Jurkat, Clone E6-1 (cell line): ENCODE measurements at regions not wholly inside any gene's neighbourhood (a gene's known extent, or its start where the extent isn't known, plus 50 kb on each side); places are given as distances from the start of the nearest gene placed in this dataset.
"Not testable (repeated sequence)": the region's sequence is repeated elsewhere in the genome, so short reads cannot be mapped to it uniquely, and the experiment has no call there.

Source experiments
- DNase-seq: peaks from one replicate; pipeline ENCODE4 v3.0.0-alpha.2; 2011; ENCODE audit warnings: low read depth, low spot score
- H3K4me3 ChIP-seq: 2 replicates; pipeline ENCODE4 v1.5.1; 2011; ENCODE audit warnings: mild to moderate bottlenecking, low read length, control low read depth, moderate library complexity

DNA sequence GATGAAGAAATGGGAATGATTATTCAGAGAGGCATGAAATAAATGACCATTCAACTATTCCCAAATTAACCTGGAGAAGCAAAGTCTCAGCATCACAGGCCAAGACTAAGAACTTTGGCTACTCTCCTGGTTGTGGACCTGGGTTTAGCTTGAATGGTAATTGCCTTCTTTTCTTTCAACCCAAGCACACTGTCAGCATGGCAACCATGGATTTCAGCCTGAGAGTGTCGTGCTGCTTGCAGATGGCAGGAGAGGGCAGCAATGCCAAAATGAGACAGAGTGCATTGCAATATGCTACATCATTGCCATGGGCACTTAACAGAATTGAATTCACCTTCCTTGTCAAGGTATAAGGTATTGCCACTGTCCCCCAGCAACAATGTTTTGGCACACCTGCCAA, 767.2 kb downstream of the REEP3 start:
- no peak overlapping the region for H3K4me3 ChIP-seq
- DNase-seq: no peak

DNA sequence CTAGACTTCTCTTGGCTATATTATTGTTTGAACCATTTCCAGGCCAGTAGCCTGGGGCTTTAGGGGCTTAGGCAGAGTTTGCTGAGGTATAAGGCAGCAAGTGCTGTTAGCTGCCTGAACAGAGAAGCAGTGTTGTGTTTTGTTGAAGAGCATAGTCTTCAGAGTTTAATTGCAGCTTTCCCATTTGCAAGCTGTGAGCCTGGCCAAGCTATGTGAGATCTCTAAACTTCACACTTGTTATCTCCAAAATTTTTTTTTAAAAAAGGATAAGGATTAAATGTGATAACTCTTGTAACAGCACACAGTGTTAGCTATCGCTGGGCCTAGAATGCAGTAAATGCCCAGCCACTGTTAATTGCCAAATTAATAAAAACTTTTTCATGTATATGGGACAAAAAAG, 782.4 kb downstream of the REEP3 start:
- no peak for DNase-seq
- no peak overlapping the region for H3K4me3 ChIP-seq

DNA sequence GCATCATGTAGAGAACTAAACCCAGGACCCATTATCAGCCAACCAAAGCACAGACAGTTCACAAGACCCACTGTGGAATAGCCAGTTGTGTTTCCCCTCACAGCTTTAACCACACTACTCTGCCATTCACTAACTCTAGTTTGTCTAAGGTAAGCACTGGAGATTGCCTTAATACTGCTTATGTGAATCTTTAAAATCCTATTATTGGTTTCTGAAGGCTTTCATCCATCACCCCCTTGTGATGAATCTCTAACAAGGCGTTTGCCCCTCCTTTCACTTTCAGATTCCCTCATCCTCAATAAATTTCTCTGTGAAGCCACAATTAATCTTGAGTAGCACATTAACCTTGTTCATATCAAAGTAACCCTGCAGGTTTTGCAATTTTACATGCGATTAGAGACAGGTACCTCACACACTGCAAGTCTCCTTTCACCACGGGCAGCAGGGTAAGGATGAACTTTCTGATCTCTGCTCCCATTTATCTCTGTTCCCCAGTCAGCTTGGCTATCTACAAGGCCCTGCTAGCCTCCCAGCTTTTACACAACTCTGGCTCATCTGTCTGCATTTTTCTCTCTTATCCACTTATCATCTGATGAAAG, 785.6 kb downstream of the REEP3 start:
- no peak for DNase-seq
- no peak overlapping the region for H3K4me3 ChIP-seq

DNA sequence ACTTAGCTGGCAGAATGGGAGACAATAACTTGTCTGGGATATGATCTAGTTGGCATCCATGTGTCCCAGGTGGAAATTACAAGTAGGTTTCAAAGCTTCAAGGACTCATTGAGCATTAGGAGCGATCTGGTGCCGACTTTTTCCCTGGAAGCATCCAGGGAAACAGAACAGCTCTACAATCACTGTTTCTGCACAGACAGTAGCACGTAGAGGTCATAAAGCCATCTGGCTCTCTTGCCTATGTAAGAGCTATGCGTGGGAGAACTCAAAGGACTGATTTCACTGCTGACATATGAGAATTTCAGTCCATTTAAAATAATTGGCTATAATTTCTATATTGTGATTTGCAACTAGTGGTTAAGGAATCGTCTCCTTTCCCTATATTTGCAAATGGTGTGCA, 791.7 kb downstream of the REEP3 start:
- DNase-seq: no peak
- H3K4me3 ChIP-seq: no peak overlapping the region

DNA sequence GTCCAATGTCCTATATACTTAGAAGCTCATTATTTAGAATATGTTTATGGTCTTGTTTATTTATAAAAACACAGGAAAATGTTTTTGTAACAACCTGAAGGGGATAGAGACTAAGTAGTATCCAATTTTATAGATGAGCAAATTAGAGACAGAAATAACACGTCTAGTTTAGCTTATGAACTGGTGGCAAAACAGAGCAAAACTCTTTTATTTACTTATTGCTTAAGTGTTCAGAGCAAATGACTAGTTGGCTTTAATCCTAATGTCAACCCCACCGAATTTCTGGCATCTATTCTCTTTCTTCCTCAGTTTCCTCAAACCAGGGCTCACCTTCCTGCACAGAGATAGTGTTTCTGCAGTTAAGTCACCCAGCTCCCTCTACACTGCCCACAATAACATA, 792.8 kb downstream of the REEP3 start:
- H3K4me3 ChIP-seq: no peak overlapping the region
- no peak for DNase-seq

DNA sequence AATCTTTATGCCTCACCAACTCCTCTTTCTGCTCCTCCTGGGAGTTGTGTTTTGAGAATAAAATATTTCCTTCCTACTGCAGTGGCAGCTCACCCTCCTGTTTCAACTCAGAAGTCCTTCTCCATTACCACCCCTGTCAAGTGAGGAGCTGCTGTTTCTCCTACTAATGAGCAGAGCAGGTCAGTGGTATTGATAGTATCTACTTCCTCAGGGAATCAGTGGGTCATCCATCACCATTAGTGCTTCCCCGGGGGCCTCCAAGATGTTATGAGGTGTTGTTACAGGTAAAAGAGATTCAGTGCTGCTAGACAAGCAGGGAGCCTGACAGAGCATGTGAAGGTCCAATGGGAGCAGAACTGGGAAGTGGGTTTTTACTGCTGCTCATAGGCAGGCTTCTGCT, 795.2 kb downstream of the REEP3 start:
- H3K4me3 ChIP-seq: no peak overlapping the region
- no peak for DNase-seq

DNA sequence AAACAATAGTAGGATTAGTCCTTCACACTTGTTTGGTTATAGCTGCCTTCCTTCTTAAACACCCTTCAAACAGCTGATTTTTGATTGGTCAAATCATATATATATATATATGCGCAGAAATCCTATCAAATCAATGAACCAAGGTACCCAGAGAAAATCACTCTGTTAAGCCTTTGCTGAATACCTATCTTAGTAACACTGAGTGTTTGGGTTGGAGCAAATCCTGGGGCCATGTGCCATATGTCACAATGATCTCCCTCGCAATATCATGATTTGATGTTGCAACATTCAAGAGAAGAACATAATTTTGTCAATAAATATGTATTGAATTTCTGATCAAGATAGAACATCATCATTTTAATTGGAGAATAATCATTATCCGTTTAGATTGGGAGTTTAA, 795.6 kb downstream of the REEP3 start:
- no peak for DNase-seq
- H3K4me3 ChIP-seq: no peak overlapping the region

DNA sequence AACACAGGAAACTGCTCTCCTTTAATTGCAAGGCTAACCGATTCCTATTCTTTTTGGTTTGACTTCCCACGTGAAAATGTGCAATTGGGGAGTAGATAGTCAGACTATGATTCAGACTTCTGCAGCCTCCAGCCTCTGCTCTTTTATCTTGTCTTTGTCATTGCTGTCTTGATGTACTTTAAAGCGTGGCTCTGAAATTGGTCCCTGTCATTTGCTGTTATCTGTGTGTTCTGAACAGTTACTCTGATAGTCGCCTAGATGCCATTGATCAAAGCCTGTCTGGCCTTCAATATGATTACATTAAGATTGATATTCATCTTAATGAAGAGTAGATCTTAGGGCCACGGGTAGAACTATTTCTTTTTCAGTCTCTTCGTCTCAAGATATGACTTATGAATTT, 799.2 kb downstream of the REEP3 start:
- DNase-seq: no peak

DNA sequence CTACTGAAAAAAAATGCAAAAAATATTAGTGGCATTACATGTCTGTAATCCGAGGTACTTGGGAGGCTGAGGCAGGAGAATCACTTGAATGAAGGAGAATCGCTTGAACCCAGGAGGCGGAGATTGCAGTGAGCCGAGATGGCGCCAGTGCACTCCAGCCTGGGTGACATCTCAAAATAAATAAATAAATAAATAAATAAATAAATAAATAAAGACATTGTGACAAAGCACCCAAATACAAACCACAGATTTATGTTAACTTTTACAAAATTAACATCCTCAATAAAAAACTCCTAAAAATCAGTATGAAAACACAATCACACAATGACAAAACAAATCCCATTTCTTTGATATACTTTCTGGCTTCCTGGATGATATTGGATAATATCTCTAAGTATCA, 808.3 kb downstream of the REEP3 start:
- DNase-seq: no peak
- H3K4me3 ChIP-seq: no peak overlapping the region

More for the DNA sequence above, 799.2 kb downstream of the REEP3 start:
- H3K4me3 ChIP-seq: no peak overlapping the region

DNA sequence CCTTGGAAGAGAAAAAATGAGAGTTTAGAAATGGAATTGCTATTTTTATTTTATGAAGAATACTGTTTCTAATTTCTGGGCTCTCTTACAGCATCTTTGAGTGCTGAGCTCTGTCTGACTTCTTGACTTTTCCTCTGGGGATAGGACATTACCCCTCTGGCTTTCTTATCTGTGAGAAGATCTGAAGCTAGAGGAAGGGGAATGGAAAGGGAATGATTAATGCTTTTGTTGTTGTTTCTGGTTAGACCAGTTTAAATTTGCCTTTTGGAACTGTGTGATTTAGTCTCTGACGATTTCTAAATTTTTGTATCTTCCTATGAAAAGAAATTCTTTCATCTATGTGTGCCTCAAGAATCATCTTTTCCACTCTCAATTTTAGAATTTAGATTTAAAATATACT, 811.4 kb downstream of the REEP3 start:
- DNase-seq: no peak
- H3K4me3 ChIP-seq: no peak overlapping the region

DNA sequence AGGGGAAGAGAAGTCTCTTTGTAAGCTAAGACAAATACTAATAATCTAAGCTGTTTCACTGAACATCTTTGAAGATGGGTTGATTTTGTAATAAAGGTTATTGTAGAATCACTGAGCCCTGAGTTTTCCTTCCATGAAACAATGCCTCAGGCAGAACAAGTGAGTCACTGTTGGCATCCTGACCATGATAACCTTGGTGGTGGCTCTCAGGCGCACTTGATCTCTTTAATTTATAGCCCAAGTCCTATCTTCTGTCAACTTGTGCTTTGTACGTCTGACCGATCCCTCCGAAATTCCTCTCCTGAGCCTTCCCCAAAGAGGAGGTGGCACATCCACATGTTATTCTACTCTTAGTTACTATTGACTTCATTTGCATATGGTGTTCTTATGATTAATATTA, 812.9 kb downstream of the REEP3 start:
- no peak for DNase-seq
- H3K4me3 ChIP-seq: no peak overlapping the region

DNA sequence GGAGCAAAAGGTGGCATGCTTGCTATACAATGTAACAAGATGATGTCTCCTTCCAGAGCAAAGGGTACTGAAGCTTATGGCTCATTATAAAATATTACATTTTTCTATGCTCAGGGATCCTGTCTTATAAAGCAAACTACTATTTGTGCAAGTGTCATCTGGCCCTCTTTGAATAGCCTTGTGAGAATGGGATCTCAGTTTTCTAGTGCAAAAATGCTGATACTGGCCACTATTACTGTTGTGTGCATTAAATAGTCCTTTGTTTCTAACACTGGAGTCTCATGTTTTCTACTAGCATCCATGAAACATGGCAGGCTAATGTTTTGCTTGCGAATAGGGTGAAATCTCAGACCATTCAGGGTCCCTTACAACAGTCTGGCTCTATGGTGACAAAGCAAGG, 823.0 kb downstream of the REEP3 start:
- DNase-seq: no peak
- no peak overlapping the region for H3K4me3 ChIP-seq

DNA sequence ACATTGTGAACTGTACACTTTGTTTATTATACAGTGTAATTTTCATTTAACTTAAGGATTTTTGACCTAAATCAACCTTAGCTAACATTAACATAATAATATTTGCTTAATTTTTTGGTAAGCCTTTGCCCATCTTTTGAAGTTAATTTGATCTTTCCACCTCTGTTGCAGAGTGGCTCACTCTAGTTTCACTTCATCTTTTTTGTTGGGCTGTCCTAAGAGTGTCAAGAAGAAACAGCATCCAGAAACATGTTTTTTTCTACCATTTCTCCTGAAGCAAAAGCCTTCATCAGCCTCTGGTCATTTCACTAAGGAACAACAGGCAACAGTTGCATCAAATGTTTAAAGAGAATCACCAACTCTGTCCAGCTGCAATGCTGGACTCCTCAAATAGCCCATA, 824.7 kb downstream of the REEP3 start:
- no peak for DNase-seq
- H3K4me3 ChIP-seq: no peak overlapping the region

DNA sequence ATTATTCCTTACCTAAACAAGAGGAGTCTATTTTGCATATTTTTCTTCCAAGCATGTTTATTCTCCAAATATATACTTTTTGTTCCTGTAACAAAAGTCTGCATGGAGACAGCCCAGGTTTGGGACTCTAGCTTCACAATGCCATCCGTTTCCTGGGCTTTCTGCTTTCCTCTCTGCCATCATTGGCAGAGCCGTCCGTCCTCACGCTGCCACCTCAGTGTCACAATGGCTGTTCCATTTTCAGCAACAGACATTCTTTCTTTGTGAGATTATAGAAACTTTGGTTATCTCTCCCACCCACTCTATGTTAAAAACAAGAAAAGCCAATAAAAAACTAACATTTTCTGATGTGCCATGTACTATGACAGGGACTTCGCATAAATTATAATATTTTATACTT, 825.2 kb downstream of the REEP3 start:
- no peak overlapping the region for H3K4me3 ChIP-seq

DNA sequence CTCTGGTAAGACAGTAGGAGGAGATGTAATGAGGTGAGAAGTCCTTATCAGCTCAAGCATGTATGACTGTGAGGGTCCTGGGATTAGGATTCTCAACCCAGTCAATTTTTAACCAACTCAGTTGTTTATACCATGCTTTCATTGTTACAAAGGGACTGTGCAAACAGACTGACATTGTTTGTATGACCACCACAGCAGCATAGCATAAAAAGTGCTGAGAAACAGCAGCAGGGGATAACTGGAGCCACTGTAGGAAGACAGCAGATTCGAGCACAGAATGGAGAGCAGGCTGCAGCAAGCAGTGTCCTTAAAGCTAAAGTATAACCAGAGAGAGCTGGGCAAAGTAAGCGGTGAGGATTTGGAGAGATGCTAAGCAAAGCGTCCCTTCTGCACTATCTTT, 829.5 kb downstream of the REEP3 start:
- H3K4me3 ChIP-seq: no peak overlapping the region
- no peak for DNase-seq

More for the DNA sequence above, 825.2 kb downstream of the REEP3 start:
- DNase-seq: no peak

DNA sequence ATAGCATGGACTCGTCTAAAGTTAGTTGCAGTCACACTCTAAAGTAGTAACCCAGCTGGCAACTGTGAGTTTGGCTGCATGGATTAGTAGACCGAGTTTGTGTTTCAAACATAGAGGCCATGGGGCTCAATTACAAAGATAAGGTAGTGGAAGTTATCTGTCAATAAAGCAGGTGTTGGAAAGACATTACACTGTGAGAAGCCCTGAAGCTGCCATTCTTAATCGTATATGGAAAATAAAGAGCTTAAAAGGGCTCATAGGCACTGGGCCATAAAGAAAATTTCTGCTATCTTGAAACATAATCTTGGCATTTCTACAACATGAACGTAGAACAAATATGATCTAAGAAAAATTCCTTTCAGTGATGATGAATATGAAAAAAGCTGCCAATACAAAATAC, 837.7 kb downstream of the REEP3 start:
- no peak for DNase-seq
- no peak overlapping the region for H3K4me3 ChIP-seq

DNA sequence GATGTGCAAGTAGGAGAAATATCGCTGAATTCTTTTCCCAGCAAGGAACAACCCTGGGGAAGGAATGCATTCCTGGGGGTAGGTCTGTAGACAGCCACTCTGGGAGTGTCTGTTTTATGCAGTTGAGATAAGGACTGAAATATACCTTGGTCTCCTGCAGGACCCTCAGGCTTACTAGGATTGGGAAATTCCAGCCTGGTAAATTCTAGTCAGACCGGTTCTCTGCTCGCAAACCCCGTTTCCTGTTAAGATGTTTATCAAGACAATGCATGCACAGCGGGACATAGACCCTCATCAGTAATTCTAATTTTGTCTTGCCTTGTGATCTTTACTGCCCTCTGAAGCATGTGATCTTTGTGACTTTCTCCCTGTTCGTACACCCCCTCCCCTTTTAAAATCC, 839.0 kb downstream of the REEP3 start:
- not testable (repeated sequence) for H3K4me3 ChIP-seq, DNase-seq

DNA sequence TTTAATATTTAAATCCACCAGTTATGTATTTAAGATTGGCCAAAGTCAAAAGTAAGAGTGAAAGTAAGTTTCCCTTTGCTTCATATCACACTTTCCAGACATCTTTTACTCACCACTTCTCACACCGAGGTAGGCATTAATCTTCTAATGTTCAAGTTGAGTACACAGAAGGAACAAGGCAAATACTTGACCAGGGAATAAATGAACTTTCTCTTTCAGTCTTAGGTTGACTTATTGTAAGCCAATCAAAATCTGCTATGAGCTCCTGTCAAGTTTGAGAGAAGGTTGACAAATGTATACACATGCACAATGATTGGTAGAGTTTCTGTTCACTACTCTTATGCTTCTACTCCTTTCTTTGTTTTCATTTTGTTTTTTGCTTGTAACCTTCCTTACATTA, 842.5 kb downstream of the REEP3 start:
- H3K4me3 ChIP-seq: no peak overlapping the region
- DNase-seq: no peak

DNA sequence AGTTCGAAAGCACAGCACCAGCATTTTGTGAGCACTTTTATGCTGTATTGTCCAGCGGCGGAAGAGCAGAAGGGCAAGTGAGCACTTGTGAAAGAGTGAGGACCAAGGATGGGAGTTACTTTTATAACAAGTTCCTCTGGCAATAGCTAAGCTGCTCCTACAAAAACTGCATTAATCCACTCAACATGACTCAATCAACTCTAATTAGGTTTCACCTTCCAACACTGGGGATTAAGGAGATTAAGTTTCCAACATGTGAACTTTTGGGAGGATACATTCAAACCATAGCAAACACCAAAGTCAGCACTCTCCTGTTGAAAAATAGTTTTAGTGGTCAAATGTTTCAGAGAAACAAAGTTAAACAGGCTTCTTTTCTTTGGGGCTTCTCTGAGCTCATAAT, 844.5 kb downstream of the REEP3 start:
- no peak for DNase-seq

DNA sequence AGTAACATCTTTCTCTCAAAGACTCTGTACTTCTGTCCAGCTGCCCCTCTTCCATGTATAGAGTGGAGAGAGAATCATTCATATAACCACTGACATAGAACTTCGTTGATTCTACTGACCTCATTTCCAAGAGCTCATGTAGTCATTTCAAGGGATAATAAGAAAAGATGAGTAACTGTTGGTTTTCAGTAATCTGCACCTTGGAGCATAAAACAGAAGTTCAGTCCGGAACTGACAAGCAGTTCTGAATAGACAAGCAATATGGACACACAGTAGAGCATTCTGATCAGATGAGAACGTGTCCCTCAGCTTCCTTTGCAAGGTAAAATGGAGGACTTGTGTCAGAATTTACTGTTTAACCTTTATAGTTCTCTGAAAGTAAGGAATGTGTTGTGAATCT, 847.1 kb downstream of the REEP3 start:
- no peak overlapping the region for H3K4me3 ChIP-seq
- no peak for DNase-seq

More for the DNA sequence above, 844.5 kb downstream of the REEP3 start:
- H3K4me3 ChIP-seq: no peak overlapping the region

DNA sequence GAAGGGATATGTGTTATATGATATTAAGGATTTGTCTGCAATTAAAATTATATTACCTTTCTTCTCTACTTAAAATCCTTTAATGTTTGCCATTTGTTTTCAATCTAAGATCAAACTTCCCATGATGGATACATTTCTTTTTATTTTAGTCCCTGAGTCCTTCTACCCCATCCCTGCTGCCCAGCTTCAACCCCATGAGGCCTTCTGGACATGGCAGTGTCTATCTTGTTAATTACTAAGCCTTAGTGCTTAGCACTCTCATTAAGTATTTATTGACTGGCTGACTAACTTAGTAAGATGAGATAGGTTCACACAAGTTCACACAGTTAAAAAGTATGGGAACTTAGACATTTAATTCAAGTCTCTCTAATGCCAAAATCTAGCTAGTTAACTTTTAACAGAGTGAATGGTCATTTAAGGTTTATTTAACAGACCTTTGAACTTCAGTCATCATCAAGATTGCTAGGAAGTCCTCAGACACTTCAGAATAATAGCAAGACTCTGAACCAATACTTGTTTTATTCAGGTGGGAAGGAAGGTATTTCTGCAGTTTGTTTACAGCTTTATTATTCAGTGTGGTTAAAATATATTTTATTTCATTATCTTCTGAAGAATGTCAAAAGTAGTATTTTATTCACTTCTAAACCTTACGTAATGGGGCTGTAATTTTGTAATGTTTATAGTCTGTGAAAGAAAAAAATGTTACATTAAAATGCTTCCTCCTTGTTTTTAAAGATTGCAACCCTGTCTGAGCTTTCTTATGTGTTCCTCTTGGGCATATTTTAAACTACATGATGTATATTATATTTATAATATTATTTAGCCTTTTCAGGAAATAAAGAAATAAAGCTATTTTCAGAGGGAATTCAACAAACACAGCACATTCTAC, 848.9 kb downstream of the REEP3 start:
- DNase-seq: no peak
- H3K4me3 ChIP-seq: no peak overlapping the region
